GM23248 (cell line): ENCODE measurements at regions not wholly inside any gene's neighbourhood (a gene's known extent, or its start where the extent isn't known, plus 50 kb on each side); places are given as distances from the start of the nearest gene placed in this dataset.

Experiments
- DNase-seq: peaks from one replicate; pipeline ENCODE4 v3.0.0-alpha.2; 2015
- H2AFZ ChIP-seq: fragments of 200-600 bp; sonication (generic); 2 replicates; pipeline ENCODE4 v1.6.1; 2016; ENCODE audit warnings: antibody characterized with exemption
- H3F3A ChIP-seq: fragments of 200-600 bp; sonication (generic); 2 replicates; pipeline ENCODE4 v1.6.1; 2016; ENCODE audit warnings: mild to moderate bottlenecking, antibody characterized with exemption, mixed run types; ENCODE audit not compliant: insufficient read depth
- H3K27ac ChIP-seq: fragments of 200-600 bp; sonication (generic); 2 replicates; pipeline ENCODE4 v1.5.1; 2016; ENCODE audit warnings: mild to moderate bottlenecking
- H3K27me3 ChIP-seq: fragments of 200-600 bp; sonication (generic); replicated peaks from 2 replicates; pipeline ENCODE4 v1.6.1; 2016; ENCODE audit warnings: mild to moderate bottlenecking; ENCODE audit not compliant: insufficient read depth
- H3K36me3 ChIP-seq: fragments of 200-600 bp; sonication (generic); 2 replicates; pipeline ENCODE4 v1.6.1; 2016; ENCODE audit warnings: low read depth, mild to moderate bottlenecking
- H3K4me1 ChIP-seq: fragments of 200-600 bp; sonication (generic); 2 replicates; pipeline ENCODE4 v1.6.1; 2016; ENCODE audit warnings: mild to moderate bottlenecking; ENCODE audit not compliant: insufficient read depth
- H3K4me2 ChIP-seq: fragments of 200-600 bp; sonication (generic); one replicate; pipeline ENCODE4 v1.6.1; 2016; ENCODE audit warnings: mild to moderate bottlenecking; ENCODE audit not compliant: unreplicated experiment
- H3K4me3 ChIP-seq: fragments of 200-600 bp; sonication (generic); 2 replicates; pipeline ENCODE4 v1.5.1; 2016; ENCODE audit warnings: mild to moderate bottlenecking
- H3K79me2 ChIP-seq: fragments of 200-600 bp; sonication (generic); 2 replicates; pipeline ENCODE4 v1.6.1; 2016; ENCODE audit warnings: mild to moderate bottlenecking; ENCODE audit not compliant: insufficient read depth
- H3K9ac ChIP-seq: fragments of 200-600 bp; sonication (generic); 2 replicates; pipeline ENCODE4 v1.6.1; 2016; ENCODE audit warnings: mild to moderate bottlenecking
- H3K9me2 ChIP-seq: fragments of 200-600 bp; sonication (generic); 2 replicates; pipeline ENCODE4 v1.6.1; 2016; ENCODE audit warnings: mixed run types, mild to moderate bottlenecking, moderate library complexity; ENCODE audit not compliant: insufficient read depth
- H3K9me3 ChIP-seq: fragments of 200-600 bp; sonication (generic); one replicate; pipeline ENCODE4 v1.6.1; 2017; ENCODE audit warnings: low read depth
- H4K20me1 ChIP-seq: fragments of 200-600 bp; sonication (generic); 2 replicates; pipeline ENCODE4 v1.6.0; 2016; ENCODE audit not compliant: insufficient read depth
- EZH2 ChIP-seq: fragments of 200-600 bp; sonication (generic); IDR thresholded peaks from 2 replicates; pipeline ENCODE4 v1.6.1; 2018; ENCODE audit warnings: antibody characterized with exemption, mild to moderate bottlenecking; ENCODE audit not compliant: insufficient read depth, poor library complexity, severe bottlenecking
- EZH2phosphoT487 ChIP-seq: fragments of 200-600 bp; sonication (generic); IDR thresholded peaks from 2 replicates; pipeline ENCODE4 v1.6.1; 2018; ENCODE audit warnings: antibody characterized with exemption, moderate library complexity, mild to moderate bottlenecking, low read depth; ENCODE audit not compliant: insufficient read depth
- WGBS, 2 experiments: methylation state at CpG; one replicate each; pipeline ENCODE4 v1.1.6; 2015 to 2017; ENCODE audit warnings: low lambda C conversion rate in 2 of 2, low coverage in 1 of 2; ENCODE audit errors: missing lambda C conversion rate in 2 of 2; 5-methylcytosine and 5-hydroxymethylcytosine counted together
- in situ Hi-C: fragments of 300-500 bp; cut with MboI; formaldehyde crosslinking; loops from 2 replicates; pipeline ENCODE4 v1.15.0; 2020

- no peak overlapping the region for H2AFZ ChIP-seq
- H3K79me2 ChIP-seq, result no peaks in the 10 kb centered on the region
- WGBS, 2 experiments, result 3 to 4% methylated on average over 2 of the region's 2 CpGs
- no peaks in the 10 kb centered on the region for H3K9me3 ChIP-seq
- H3K9me2 ChIP-seq, result no peaks in the 10 kb centered on the region
- H3K4me2 ChIP-seq, result peak overlapping the region; percentile 80
- no peaks in the 10 kb centered on the region for H3K36me3 ChIP-seq
- H3F3A ChIP-seq, result peaks cover 35% of the 10 kb centered on the region
- H3K9ac ChIP-seq, result peak overlapping the region; percentile 22; the same call in 1 of the 2 replicates
- H3K27ac ChIP-seq, result peak overlapping the region; percentile 75
- in situ Hi-C loops, result no loop called here
- TF ChIP-seq EZH2 (no peak), EZH2phosphoT487 (no peak)
- H3K27me3 ChIP-seq, result no peaks in the 10 kb centered on the region
- peak overlapping the region; percentile 36 for H3K4me3 ChIP-seq
- peaks cover 38% of the 10 kb centered on the region for H3K4me1 ChIP-seq
- H4K20me1 ChIP-seq, result no peaks in the 10 kb centered on the region
- DNase-seq, result peak; percentile 78
Measured at GRCh38 chr5:103424026-103424425, 138.6 kb downstream of the NUDT12 start.

- H3K9me3 ChIP-seq, result no peaks in the 10 kb centered on the region
- no peaks in the 10 kb centered on the region for H4K20me1 ChIP-seq
- TF ChIP-seq EZH2 (no peak), EZH2phosphoT487 (no peak)
- H3K9me2 ChIP-seq, result no peaks in the 10 kb centered on the region
- H3K27ac ChIP-seq, result no peak overlapping the region
- in situ Hi-C loops, result no loop called here
- H3K36me3 ChIP-seq, result no peaks in the 10 kb centered on the region
- H3K4me3 ChIP-seq, result no peak overlapping the region
- no peaks in the 10 kb centered on the region for H3K79me2 ChIP-seq
- H2AFZ ChIP-seq, result no peak overlapping the region
- H3K9ac ChIP-seq, result no peak overlapping the region
- H3K27me3 ChIP-seq, result no peaks in the 10 kb centered on the region
- no peak for DNase-seq
- no peak overlapping the region for H3K4me2 ChIP-seq
- H3K4me1 ChIP-seq, result peaks cover 38% of the 10 kb centered on the region
- H3F3A ChIP-seq, result peaks cover 35% of the 10 kb centered on the region
Measured at GRCh38 chr5:103422756-103423155, 139.8 kb downstream of the NUDT12 start.

- no peaks in the 10 kb centered on the region for H3K4me1 ChIP-seq
- DNase-seq, result no peak
- H2AFZ ChIP-seq, result no peak overlapping the region
- in situ Hi-C loops, result no loop called here
- H3K36me3 ChIP-seq, result no peaks in the 10 kb centered on the region
- no peak overlapping the region for H3K4me2 ChIP-seq
- H3K79me2 ChIP-seq, result no peaks in the 10 kb centered on the region
- H3K27ac ChIP-seq, result no peak overlapping the region
- H4K20me1 ChIP-seq, result no peaks in the 10 kb centered on the region
- H3K4me3 ChIP-seq, result no peak overlapping the region
- no peaks in the 10 kb centered on the region for H3F3A ChIP-seq
- no peak overlapping the region for H3K9ac ChIP-seq
- no peaks in the 10 kb centered on the region for H3K9me3 ChIP-seq
- no peaks in the 10 kb centered on the region for H3K27me3 ChIP-seq
- TF ChIP-seq EZH2phosphoT487, result no peak
- no peak for TF ChIP-seq EZH2
- 74 to 82% methylated on average over 2 of the region's 2 CpGs for WGBS, 2 experiments
- no peaks in the 10 kb centered on the region for H3K9me2 ChIP-seq
Measured at GRCh38 chr5:103414604-103415003, 148.0 kb downstream of the NUDT12 start.

- H4K20me1 ChIP-seq, result no peaks in the 10 kb centered on the region
- no peaks in the 10 kb centered on the region for H3K4me1 ChIP-seq
- H3K27ac ChIP-seq, result no peak overlapping the region
- H3F3A ChIP-seq, result no peaks in the 10 kb centered on the region
- WGBS, 2 experiments, result 60 to 72% methylated on average over 1 of the region's 1 CpG
- DNase-seq, result no peak
- no peaks in the 10 kb centered on the region for H3K9me2 ChIP-seq
- H3K9ac ChIP-seq, result no peak overlapping the region
- no peak overlapping the region for H3K4me3 ChIP-seq
- H3K79me2 ChIP-seq, result no peaks in the 10 kb centered on the region
- no peak overlapping the region for H3K4me2 ChIP-seq
- in situ Hi-C loops, result no loop called here
- no peaks in the 10 kb centered on the region for H3K9me3 ChIP-seq
- H2AFZ ChIP-seq, result no peak overlapping the region
- no peaks in the 10 kb centered on the region for H3K27me3 ChIP-seq
- no peaks in the 10 kb centered on the region for H3K36me3 ChIP-seq
- TF ChIP-seq EZH2 (no peak), EZH2phosphoT487 (no peak)
Measured at GRCh38 chr5:103411711-103412110, 150.9 kb downstream of the NUDT12 start.

GRCh38 chr5:103410172-103410571 lies 151.6 kb downstream of the MACIR start:
- Histone ChIP-seq H3K9me2 (no peaks in the 10 kb centered on the region), H3K36me3 (no peaks in the 10 kb centered on the region), H3K27me3 (no peaks in the 10 kb centered on the region), H3K9ac (no peak overlapping the region), H3K9me3 (no peaks in the 10 kb centered on the region), H4K20me1 (no peaks in the 10 kb centered on the region), H2AFZ (no peak overlapping the region), H3K4me1 (no peaks in the 10 kb centered on the region), H3K79me2 (no peaks in the 10 kb centered on the region), H3K4me3 (no peak overlapping the region), H3F3A (no peaks in the 10 kb centered on the region), H3K4me2 (no peak overlapping the region), H3K27ac (no peak overlapping the region)
- DNase-seq, result no peak
- TF ChIP-seq EZH2, result no peak
- TF ChIP-seq EZH2phosphoT487, result no peak
- in situ Hi-C loops, result no loop called here
- 44 to 45% methylated on average over 2 of the region's 2 CpGs for WGBS, 2 experiments
